AG04450 (cell line): ENCODE measurements at regions not wholly inside any gene's neighbourhood (a gene's known extent, or its start where the extent isn't known, plus 50 kb on each side); places are given as distances from the start of the nearest gene placed in this dataset.

Experiments used
- CTCF ChIA-PET: fragments of 300-600, 350-600 bp; formaldehyde crosslinking; extraction: SDS; loops from one replicate; lab custom pipeline; 2022; ENCODE audit warnings: antibody characterized with exemption, inconsistent platforms; lab: Charles Lee
- POLR2A ChIA-PET: fragments of 350-600 bp; formaldehyde crosslinking; extraction: SDS; loops from one replicate; lab custom pipeline; 2021; ENCODE audit warnings: antibody characterized with exemption, inconsistent platforms; lab: Yijun Ruan, JAX
- DNase-seq: peaks from one replicate; pipeline ENCODE4 v3.0.0-alpha.2; 2011; ENCODE audit warnings: low read depth, low spot score
- H3K27ac ChIP-seq: one replicate; pipeline ENCODE4 v1.5.1; 2012; ENCODE audit warnings: low read depth, low read length, control low read depth
- H3K27me3 ChIP-seq: one replicate; pipeline ENCODE4 v1.6.0; 2012; ENCODE audit warnings: low read length; ENCODE audit not compliant: control insufficient read depth, insufficient read depth
- H3K4me3 ChIP-seq: 2 replicates; pipeline ENCODE4 v1.5.1; 2011; ENCODE audit warnings: mild to moderate bottlenecking, low read depth, low read length, control low read depth
- H3K9me3 ChIP-seq: 2 replicates; pipeline ENCODE4 v1.5.1; 2012; ENCODE audit warnings: low read length; ENCODE audit not compliant: control insufficient read depth, insufficient read depth
- CTCF ChIP-seq: IDR thresholded peaks from 2 replicates; pipeline ENCODE4 v1.5.1; 2011; ENCODE audit warnings: low read depth, low read length, control low read depth, inconsistent platforms

GRCh38 chr19:30854661-30855060, 482.5 kb downstream of the ZNF536 start:
- Histone ChIP-seq H3K27ac (no peak overlapping the region), H3K9me3 (no peaks in the 10 kb centered on the region), H3K27me3 (no peaks in the 10 kb centered on the region), H3K4me3 (no peak overlapping the region)
- no peak for TF ChIP-seq CTCF
- no peak for DNase-seq
- CTCF ChIA-PET, result no interaction called here
- POLR2A ChIA-PET, result no interaction called here

GRCh38 chr19:30854207-30854606, 482.0 kb downstream of the ZNF536 start:
- POLR2A ChIA-PET, result no interaction called here
- Histone ChIP-seq H3K27me3 (no peaks in the 10 kb centered on the region), H3K4me3 (no peak overlapping the region), H3K27ac (no peak overlapping the region), H3K9me3 (no peaks in the 10 kb centered on the region)
- no peak for DNase-seq
- TF ChIP-seq CTCF, result no peak
- CTCF ChIA-PET, result no interaction called here

- no peaks in the 10 kb centered on the region for H3K27me3 ChIP-seq
- H3K27ac ChIP-seq, result no peak overlapping the region
- no peak for DNase-seq
- no peaks in the 10 kb centered on the region for H3K9me3 ChIP-seq
- ChIA-PET CTCF (no interaction called here), POLR2A (no interaction called here)
- no peak for TF ChIP-seq CTCF
- no peak overlapping the region for H3K4me3 ChIP-seq
Observed at GRCh38 chr19:30853036-30853435, 480.9 kb downstream of the ZNF536 start.

- TF ChIP-seq CTCF, result no peak
- H3K4me3 ChIP-seq, result no peak overlapping the region
- ChIA-PET CTCF (no interaction called here), POLR2A (no interaction called here)
- H3K27me3 ChIP-seq, result no peaks in the 10 kb centered on the region
- DNase-seq, result no peak
- H3K9me3 ChIP-seq, result no peaks in the 10 kb centered on the region
- H3K27ac ChIP-seq, result no peak overlapping the region
Observed at GRCh38 chr19:30852168-30852567, 480.0 kb downstream of the ZNF536 start.

GRCh38 chr19:30851646-30852045, 479.5 kb downstream of the ZNF536 start:
- H3K9me3 ChIP-seq, result no peaks in the 10 kb centered on the region
- no peak for DNase-seq
- H3K27me3 ChIP-seq, result no peaks in the 10 kb centered on the region
- TF ChIP-seq CTCF, result no peak
- ChIA-PET POLR2A (no interaction called here), CTCF (no interaction called here)
- no peak overlapping the region for H3K27ac ChIP-seq
- H3K4me3 ChIP-seq, result no peak overlapping the region
